Adrenal gland (tissue), 9 donors: ENCODE measurements at regions not wholly inside any gene's neighbourhood (a gene's known extent, or its start where the extent isn't known, plus 50 kb on each side); places are given as distances from the start of the nearest gene placed in this dataset.

ENCODE experiments used
- DNase-seq, 7 donors: peaks; one replicate each; pipeline ENCODE4 v3.0.0-alpha.2; 2019 to 2020
- H3K27ac ChIP-seq, 5 donors: fragments of 200-600 bp; sonication (generic) in 4 of 5; 1 replicate in 3 of 5; 2 replicates in 2 of 5; pipeline versions ENCODE4 v1.5.1 to v1.8.0; 2016 to 2020; ENCODE audit warnings: mild to moderate bottlenecking in 1 of 5
- H3K27me3 ChIP-seq: fragments of 200-600 bp; 2 replicates; pipeline ENCODE4 v1.8.0; 2021
- H3K36me3 ChIP-seq, 2 donors: fragments of 200-600 bp; replicated peaks in 1 of 2; 1 replicate in 1 of 2; 2 replicates in 1 of 2; pipeline versions ENCODE4 v1.5.1 to v1.8.0; 2018 to 2022
- H3K4me1 ChIP-seq, 2 donors: fragments of 200-600 bp; replicated peaks in 1 of 2; 1 replicate in 1 of 2; 2 replicates in 1 of 2; pipeline versions ENCODE4 v1.5.1 to v1.8.0; 2018 to 2021
- H3K4me3 ChIP-seq, 4 donors: fragments of 200-600 bp; sonication (generic) in 3 of 4; one replicate each; pipeline ENCODE4 v1.5.1; 2016 to 2018
- H3K9me3 ChIP-seq, 3 donors: fragments of 200-600 bp; sonication (generic) in 1 of 3; replicated peaks in 1 of 3; 1 replicate in 2 of 3; 2 replicates in 1 of 3; pipeline versions ENCODE4 v1.5.1 to v1.8.0; 2016 to 2021
- POLR2A ChIP-seq, 2 donors: fragments of 450-650 bp; IDR thresholded peaks; one replicate each; pipeline ENCODE4 v1.6.1; 2017; ENCODE audit warnings: antibody characterized with exemption in 2 of 2, mild to moderate bottlenecking in 2 of 2, moderate library complexity in 1 of 2
- WGBS, 4 donors: extraction: QIAGEN DNeasy Blood & Tissue Kit in 2 of 4; methylation state at CpG; one replicate each; pipeline versions ENCODE4 v1.1.5 to v1.1.7; 2013 to 2017; 5-methylcytosine and 5-hydroxymethylcytosine counted together
- intact Hi-C, 2 donors: fragments of 100-400 bp; cut with DNase I; formaldehyde crosslinking; loops; one replicate each; pipeline versions ENCODE4 v1.14.1 to v1.15.0; 2022 to 2023
- TF ChIP-seq, protein P1 (sequence below), 6 experiments: fragments of 450-650 bp in 4 of 6; fragments of 200-600 bp in 2 of 6; sonication (generic) in 1 of 6; IDR thresholded peaks; 1 replicate in 5 of 6; 2 replicates in 1 of 6; pipeline versions ENCODE4 v1.5.1 to v1.8.0; 2016 to 2021; ENCODE audit warnings: antibody characterized with exemption in 6 of 6, mild to moderate bottlenecking in 2 of 6, moderate library complexity in 1 of 6
- donor health status: healthy with polysubstance abuse.
- donor health status: Bipolar disorder and iron deficiency.
- donor health status: DM: yes; HTN: yes; CAD: no.
- donor health status: DM: no; HTN: no; CAD: no.
- donor health status: DM: no; HTN: no; CAD: no.

DNA sequence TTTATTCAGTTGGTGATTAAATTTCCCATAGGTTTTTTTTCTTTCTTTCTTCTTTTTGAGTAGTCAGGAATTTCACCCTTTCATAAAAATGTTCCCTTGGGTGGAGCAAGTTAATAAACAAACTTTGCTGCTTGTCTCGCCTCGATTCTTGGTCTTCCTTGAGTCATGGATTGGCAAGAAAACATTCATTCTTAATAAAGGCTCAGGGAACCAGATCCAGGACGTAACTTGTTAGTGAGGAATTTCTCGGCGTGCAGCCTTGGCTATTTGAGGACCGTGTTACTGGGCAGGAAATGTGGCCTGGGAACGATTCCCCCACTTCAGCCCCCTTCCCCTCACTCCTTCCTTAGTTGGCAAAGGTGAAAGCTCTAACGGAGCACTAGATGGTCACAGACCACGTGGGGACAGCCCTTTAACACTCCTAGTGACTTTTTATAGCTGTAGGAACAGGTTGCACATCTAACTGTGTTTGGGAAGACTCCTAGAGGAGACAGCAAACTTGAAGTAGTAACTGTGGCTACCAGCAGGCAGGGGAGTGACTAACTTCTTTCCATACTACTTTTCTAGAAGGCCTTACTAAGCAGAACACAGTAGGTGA is 106.8 kb downstream of the UCHL1 start:
- H3K27me3 ChIP-seq = no peaks in the 10 kb centered on the region
- peak overlapping the region in 1 of 4 donors; percentile 99 for H3K4me3 ChIP-seq
- WGBS, 4 donors = 18 to 26% (median 22%) methylated on average over 9 of the region's 9 CpGs
- peaks cover 30 to 61% of the 10 kb centered on the region in 2 donors for H3K4me1 ChIP-seq
- intact Hi-C loops = loop anchor here in 1 of 2 donors (10.0 kb wide), 1 partner anchor 281 kb away; no protein-coding TSS in a partner anchor
- H3K9me3 ChIP-seq = no peaks in the 10 kb centered on the region
- no peaks in the 10 kb centered on the region for H3K36me3 ChIP-seq
- TF ChIP-seq, protein P1, sequence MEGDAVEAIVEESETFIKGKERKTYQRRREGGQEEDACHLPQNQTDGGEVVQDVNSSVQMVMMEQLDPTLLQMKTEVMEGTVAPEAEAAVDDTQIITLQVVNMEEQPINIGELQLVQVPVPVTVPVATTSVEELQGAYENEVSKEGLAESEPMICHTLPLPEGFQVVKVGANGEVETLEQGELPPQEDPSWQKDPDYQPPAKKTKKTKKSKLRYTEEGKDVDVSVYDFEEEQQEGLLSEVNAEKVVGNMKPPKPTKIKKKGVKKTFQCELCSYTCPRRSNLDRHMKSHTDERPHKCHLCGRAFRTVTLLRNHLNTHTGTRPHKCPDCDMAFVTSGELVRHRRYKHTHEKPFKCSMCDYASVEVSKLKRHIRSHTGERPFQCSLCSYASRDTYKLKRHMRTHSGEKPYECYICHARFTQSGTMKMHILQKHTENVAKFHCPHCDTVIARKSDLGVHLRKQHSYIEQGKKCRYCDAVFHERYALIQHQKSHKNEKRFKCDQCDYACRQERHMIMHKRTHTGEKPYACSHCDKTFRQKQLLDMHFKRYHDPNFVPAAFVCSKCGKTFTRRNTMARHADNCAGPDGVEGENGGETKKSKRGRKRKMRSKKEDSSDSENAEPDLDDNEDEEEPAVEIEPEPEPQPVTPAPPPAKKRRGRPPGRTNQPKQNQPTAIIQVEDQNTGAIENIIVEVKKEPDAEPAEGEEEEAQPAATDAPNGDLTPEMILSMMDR (IDR thresholded peaks at IDR 0.05) = peak in 1 of 6 experiments; percentile 4
- peak in 1 of 2 donors; percentile 32 for TF ChIP-seq POLR2A (IDR thresholded peaks at IDR 0.05)
- DNase-seq = peak in 6 of 7 donors; percentile 46 to 71 (median 53)
- H3K27ac ChIP-seq = peak overlapping the region in 4 of 5 donors; percentile 35 to 91 (median 80)

DNA sequence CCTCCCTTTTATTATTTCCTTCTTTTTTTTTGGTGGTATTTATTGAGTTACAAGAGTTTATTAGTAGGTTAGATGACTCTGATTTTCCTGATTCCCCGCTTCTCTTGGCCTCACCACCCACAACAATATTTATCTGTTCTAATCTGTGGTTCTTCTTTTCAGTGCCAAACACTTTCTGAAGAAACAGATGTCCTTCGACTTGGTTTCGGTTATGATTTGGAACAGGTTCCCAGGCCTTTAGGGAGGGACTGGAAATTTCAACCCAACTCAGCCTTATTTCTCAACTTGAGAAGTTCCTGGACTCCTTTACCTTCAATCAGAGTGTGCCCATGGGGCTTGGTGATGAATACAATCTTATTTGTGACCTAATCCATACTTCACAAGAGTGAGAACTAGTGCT is 108.1 kb downstream of the UCHL1 start:
- intact Hi-C loops = loop anchor here in 1 of 2 donors (10.0 kb wide), 1 partner anchor 280 kb away; no protein-coding TSS in a partner anchor
- Histone ChIP-seq H3K4me3 (no peak overlapping the region), H3K4me1 (peaks cover 36 to 68% of the 10 kb centered on the region in 2 donors), H3K27ac (peak overlapping the region; percentile 24 to 91 (median 78)), H3K36me3 (no peaks in the 10 kb centered on the region), H3K9me3 (no peaks in the 10 kb centered on the region), H3K27me3 (no peaks in the 10 kb centered on the region)
- 11 to 19% (median 17%) methylated on average over 3 of the region's 3 CpGs for WGBS, 4 donors
- DNase-seq = peak in 3 of 7 donors; percentile 25 to 40 (median 39)
- TF ChIP-seq, protein P1 (IDR thresholded peaks at IDR 0.05) = no peak
- no peak for TF ChIP-seq POLR2A (IDR thresholded peaks at IDR 0.05)

DNA sequence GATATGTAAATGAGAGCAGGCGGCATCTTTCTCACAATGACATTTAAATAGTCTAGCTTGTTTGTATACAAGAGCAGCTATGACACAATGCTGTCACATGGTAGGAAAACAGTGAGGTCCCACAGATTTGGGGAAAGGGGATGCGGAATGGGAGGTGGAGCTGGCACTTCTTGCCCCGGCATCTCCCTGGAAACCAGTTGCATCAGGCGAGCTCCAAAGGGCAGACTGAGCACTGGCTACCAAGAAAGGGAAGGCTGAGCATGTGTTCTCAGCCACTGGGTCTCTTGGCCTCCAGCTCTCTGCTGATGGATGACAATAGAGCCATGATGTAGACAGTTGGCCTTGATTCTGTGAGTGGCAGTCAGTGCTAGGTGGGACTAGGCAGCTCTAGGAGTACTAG is 109.0 kb downstream of the UCHL1 start:
- intact Hi-C loops = loop anchor here in 1 of 2 donors (10.0 kb wide), 1 partner anchor 279 kb away; no protein-coding TSS in a partner anchor

DNA sequence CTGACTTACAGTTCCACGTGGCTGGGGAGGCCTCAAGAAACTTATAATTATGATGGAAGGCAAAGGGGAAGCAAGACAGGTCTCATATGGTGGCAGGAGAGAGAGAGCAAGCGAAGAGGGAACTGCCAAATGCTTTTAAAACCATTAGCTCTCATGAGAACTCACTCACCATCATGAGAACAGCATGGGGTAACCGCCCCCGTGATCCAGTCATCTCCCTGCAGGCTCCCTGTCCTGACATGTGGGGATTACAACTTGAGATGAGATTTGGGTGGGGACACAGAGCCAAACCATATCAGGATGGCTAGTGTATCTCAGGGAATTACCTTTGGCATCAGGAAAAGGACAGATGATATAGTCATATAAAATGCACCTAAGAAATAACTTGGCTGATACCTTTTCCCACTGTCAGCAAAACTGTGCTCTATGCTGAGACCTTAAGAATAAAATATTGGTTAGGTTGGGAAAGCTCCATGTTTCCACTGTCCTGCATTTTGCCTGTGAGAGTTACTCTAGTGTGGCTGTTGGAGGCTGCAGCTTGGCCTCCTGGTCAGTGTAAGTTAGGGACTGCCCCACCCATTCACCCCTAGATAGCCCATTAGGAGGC is 110.3 kb downstream of the UCHL1 start:
- Histone ChIP-seq H3K27me3 (no peaks in the 10 kb centered on the region), H3K9me3 (no peaks in the 10 kb centered on the region), H3K4me3 (no peak overlapping the region), H3K27ac (peak overlapping the region in 2 of 5 donors; percentile 42 to 53), H3K36me3 (no peaks in the 10 kb centered on the region), H3K4me1 (peaks cover 37 to 70% of the 10 kb centered on the region in 2 donors)
- 74 to 87% (median 84%) methylated on average over 4 of the region's 4 CpGs for WGBS, 4 donors
- intact Hi-C loops = loop anchor here in 1 of 2 donors (10.0 kb wide), 1 partner anchor 278 kb away; no protein-coding TSS in a partner anchor
- no peak for TF ChIP-seq POLR2A (IDR thresholded peaks at IDR 0.05)
- TF ChIP-seq, protein P1 (IDR thresholded peaks at IDR 0.05) = no peak
- no peak for DNase-seq

More for the DNA sequence above, 109.0 kb downstream of the UCHL1 start:
- H3K9me3 ChIP-seq = no peaks in the 10 kb centered on the region
- TF ChIP-seq POLR2A (IDR thresholded peaks at IDR 0.05) = no peak
- TF ChIP-seq, protein P1 (IDR thresholded peaks at IDR 0.05) = no peak
- H3K27me3 ChIP-seq = no peaks in the 10 kb centered on the region
- H3K36me3 ChIP-seq = no peaks in the 10 kb centered on the region
- WGBS, 4 donors = 79 to 95% (median 84%) methylated on average over 4 of the region's 4 CpGs
- no peak overlapping the region for H3K4me3 ChIP-seq
- no peak for DNase-seq
- H3K4me1 ChIP-seq = peaks cover 40 to 73% of the 10 kb centered on the region in 2 donors
- H3K27ac ChIP-seq = peak overlapping the region in 2 of 5 donors; percentile 78 to 82
